ENCODE measurements at regions not wholly inside any gene's neighbourhood (a gene's known extent, or its start where the extent isn't known, plus 50 kb on each side); places are given as distances from the start of the nearest gene placed in this dataset.
"Not testable (repeated sequence)": the region's sequence is repeated elsewhere in the genome, so short reads cannot be mapped to it uniquely, and the experiment has no call there.

DNA sequence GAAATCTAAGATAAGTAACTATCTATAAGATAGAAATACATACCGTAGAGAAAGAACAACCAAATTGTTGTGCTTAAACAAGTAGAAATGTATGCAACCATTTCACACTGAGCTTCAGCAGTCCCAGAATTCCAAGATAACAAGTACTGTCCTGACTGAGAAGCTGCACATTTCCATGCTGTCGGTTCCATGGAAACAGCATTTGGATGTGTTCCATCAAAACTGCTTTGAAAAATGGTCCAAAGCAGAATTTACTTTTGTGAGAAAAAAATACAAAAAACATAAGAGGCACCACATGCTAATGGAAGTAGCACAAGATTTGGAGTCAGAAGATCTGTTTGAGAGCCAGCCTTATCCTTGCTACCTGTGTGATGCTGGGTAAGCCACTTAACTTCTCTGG, 92.6 kb downstream of the MTERF1 start:
- Histone ChIP-seq H3K4me3 (no peak overlapping the region), H3K36me3 (no peaks in the 10 kb centered on the region), H3K4me1 (no peaks in the 10 kb centered on the region), H3K27ac (replicated peaks in 1 of 4) (no peak overlapping the region), H3K27me3 (no peaks in the 10 kb centered on the region), H3K9me3 (no peaks in the 10 kb centered on the region)
- intact Hi-C loops (cut with DNase I), result no loop called here
- TF ChIP-seq, protein P1, sequence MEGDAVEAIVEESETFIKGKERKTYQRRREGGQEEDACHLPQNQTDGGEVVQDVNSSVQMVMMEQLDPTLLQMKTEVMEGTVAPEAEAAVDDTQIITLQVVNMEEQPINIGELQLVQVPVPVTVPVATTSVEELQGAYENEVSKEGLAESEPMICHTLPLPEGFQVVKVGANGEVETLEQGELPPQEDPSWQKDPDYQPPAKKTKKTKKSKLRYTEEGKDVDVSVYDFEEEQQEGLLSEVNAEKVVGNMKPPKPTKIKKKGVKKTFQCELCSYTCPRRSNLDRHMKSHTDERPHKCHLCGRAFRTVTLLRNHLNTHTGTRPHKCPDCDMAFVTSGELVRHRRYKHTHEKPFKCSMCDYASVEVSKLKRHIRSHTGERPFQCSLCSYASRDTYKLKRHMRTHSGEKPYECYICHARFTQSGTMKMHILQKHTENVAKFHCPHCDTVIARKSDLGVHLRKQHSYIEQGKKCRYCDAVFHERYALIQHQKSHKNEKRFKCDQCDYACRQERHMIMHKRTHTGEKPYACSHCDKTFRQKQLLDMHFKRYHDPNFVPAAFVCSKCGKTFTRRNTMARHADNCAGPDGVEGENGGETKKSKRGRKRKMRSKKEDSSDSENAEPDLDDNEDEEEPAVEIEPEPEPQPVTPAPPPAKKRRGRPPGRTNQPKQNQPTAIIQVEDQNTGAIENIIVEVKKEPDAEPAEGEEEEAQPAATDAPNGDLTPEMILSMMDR (IDR thresholded peaks at IDR 0.05), result no peak
- TF ChIP-seq POLR2AphosphoS5 (IDR thresholded peaks at IDR 0.05), result no peak
- 75% methylated on average over 2 of the region's 2 CpGs for WGBS
- no peak for DNase-seq (ENCODE audit: extremely low spot score)

DNA sequence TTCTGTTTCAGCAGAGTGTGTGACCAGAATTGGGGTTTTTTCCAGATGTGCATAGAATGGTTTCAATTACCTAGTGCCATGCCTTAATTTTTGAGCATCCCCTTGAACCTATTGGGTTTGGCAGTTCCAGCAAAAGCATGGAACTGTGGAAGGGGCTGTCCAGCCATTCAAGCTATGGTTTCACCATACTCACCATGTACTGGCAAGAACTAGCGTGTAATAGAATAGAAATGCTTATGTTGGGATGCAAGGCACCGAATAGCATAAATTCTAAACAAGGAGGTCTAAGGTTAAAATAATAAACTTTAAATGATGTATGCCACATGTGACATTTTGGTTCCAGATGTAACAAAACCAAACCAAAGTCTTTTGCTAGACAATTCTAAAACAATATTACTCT, 91.4 kb downstream of the MTERF1 start:
- no peak for DNase-seq (ENCODE audit: extremely low spot score)
- H3K9me3 ChIP-seq, result no peaks in the 10 kb centered on the region
- WGBS, result 75% methylated on average over 2 of the region's 2 CpGs
- intact Hi-C loops (cut with DNase I), result no loop called here
- H3K4me3 ChIP-seq, result no peak overlapping the region
- H3K27ac ChIP-seq (replicated peaks in 1 of 4), result no peak overlapping the region
- no peaks in the 10 kb centered on the region for H3K36me3 ChIP-seq
- TF ChIP-seq, protein P1 (IDR thresholded peaks at IDR 0.05), result no peak
- TF ChIP-seq POLR2AphosphoS5 (IDR thresholded peaks at IDR 0.05), result no peak
- no peak for TF ChIP-seq EP300 (IDR thresholded peaks at IDR 0.05)
- TF ChIP-seq POLR2A (IDR thresholded peaks at IDR 0.05; ENCODE audit: low read depth), result no peak
- no peaks in the 10 kb centered on the region for H3K27me3 ChIP-seq
- H3K4me1 ChIP-seq, result no peaks in the 10 kb centered on the region

DNA sequence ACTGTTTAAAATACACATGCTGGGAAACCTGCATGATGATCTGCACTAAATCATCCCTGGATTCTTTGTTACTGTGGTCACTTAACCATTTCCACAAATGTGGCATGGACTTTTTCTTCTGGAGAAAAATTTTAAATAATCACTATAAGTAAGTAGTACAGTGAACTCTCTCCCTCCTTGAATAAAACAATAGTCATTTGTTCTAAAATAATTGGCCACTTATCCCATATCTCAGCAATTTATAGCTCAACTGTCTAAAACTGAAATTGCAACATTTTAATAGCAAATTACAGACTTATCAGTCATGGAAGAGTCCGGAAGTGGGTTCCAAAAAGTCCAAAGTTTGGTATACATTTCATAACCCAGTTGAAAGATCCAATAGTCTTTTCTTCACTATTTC, 90.9 kb downstream of the MTERF1 start:
- intact Hi-C loops (cut with DNase I), result no loop called here
- no peak for DNase-seq (ENCODE audit: extremely low spot score)
- Histone ChIP-seq H3K4me1 (no peaks in the 10 kb centered on the region), H3K4me3 (no peak overlapping the region), H3K27me3 (no peaks in the 10 kb centered on the region), H3K27ac (replicated peaks in 1 of 4) (no peak overlapping the region), H3K9me3 (no peaks in the 10 kb centered on the region), H3K36me3 (no peaks in the 10 kb centered on the region)
- WGBS, result 78% methylated on average over 1 of the region's 1 CpG
- TF ChIP-seq, protein P1 (IDR thresholded peaks at IDR 0.05), result no peak
- TF ChIP-seq POLR2A (IDR thresholded peaks at IDR 0.05; ENCODE audit: low read depth) (no peak), EP300 (IDR thresholded peaks at IDR 0.05) (no peak), POLR2AphosphoS5 (IDR thresholded peaks at IDR 0.05) (no peak)

DNA sequence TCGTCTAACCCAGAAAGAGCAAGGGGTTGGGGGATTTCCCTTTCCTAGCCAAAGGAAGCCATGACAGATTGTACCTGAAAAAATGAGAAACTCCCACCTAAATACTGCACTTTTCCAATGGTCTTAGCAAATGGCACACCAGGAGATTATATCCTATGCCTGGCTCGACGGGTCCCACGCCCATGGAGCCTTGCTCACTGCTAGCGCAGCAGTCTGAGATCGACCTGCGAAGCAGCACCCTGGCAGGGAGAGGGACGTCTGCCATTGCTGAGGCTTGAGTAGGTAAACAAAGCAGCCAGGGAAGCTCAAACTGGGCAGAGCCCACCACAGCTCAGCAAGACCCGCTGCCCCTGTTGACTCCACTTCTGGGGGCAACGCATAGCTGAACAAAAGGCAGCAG, 89.9 kb downstream of the MTERF1 start:
- H3K36me3 ChIP-seq; H3K27me3 ChIP-seq; intact Hi-C loops (cut with DNase I); H3K4me3 ChIP-seq; DNase-seq (ENCODE audit: extremely low spot score); H3K9me3 ChIP-seq; H3K27ac ChIP-seq (replicated peaks in 1 of 4); H3K4me1 ChIP-seq: not testable (repeated sequence)
- 91% methylated on average over 10 of the region's 10 CpGs for WGBS

DNA sequence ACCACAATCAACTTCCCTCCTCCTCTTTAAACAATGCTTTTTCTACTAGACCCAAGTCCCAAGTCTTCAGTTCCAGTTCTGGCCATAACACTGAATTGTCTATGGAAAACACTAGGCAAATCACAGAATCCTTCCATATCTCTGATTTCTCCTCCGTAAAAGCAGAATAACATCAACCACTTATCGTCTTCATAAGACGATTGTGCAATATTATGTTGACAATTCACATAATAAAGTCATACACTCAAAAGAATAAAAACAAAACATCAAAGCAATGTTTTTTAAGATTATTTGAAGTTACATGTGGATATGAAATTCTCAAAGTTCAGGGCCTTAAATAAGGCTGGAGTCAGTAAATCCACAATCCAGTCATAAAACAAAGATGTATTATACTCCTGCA, 84.4 kb downstream of the MTERF1 start:
- no peaks in the 10 kb centered on the region for H3K27me3 ChIP-seq
- H3K4me3 ChIP-seq, result no peak overlapping the region
- intact Hi-C loops (cut with DNase I), result no loop called here
- no peaks in the 10 kb centered on the region for H3K4me1 ChIP-seq
- no peaks in the 10 kb centered on the region for H3K9me3 ChIP-seq
- H3K27ac ChIP-seq (replicated peaks in 1 of 4), result no peak overlapping the region
- TF ChIP-seq POLR2AphosphoS5 (IDR thresholded peaks at IDR 0.05) (no peak), POLR2A (IDR thresholded peaks at IDR 0.05; ENCODE audit: low read depth) (no peak)
- TF ChIP-seq, protein P1 (IDR thresholded peaks at IDR 0.05), result no peak
- H3K36me3 ChIP-seq, result no peaks in the 10 kb centered on the region
- WGBS, result 91% methylated on average over 3 of the region's 3 CpGs
- no peak for DNase-seq (ENCODE audit: extremely low spot score)

Measured in esophagus muscularis mucosa (tissue), 4 donors.